Psoas muscle (tissue), 7 donors: ENCODE measurements at regions not wholly inside any gene's neighbourhood (a gene's known extent, or its start where the extent isn't known, plus 50 kb on each side); places are given as distances from the start of the nearest gene placed in this dataset.

Experiments
- ATAC-seq, 4 donors: fragments of 200-7000 bp; cut with Tn5 transposase; one replicate each; pipeline ENCODE4 v1.9.1; 2020; ENCODE audit warnings: moderate library complexity in 3 of 4, mild to moderate bottlenecking in 2 of 4
- DNase-seq, 2 donors: peaks; one replicate each; pipeline ENCODE4 v3.0.0-alpha.2; 2020
- H3K27ac ChIP-seq: fragments of 200-600 bp; one replicate; pipeline ENCODE4 v1.8.0; 2022
- H3K27me3 ChIP-seq, 3 donors: fragments of 200-600 bp in 1 of 3; one replicate each; pipeline versions ENCODE4 v1.6.1 to v1.8.0; 2013 to 2022; ENCODE audit warnings: low read length in 2 of 3, mild to moderate bottlenecking in 2 of 3, moderate library complexity in 1 of 3; ENCODE audit not compliant: insufficient read depth in 3 of 3
- H3K36me3 ChIP-seq, 2 donors: fragments of 200-600 bp in 1 of 2; one replicate each; pipeline versions ENCODE4 v1.6.1 to v1.8.0; 2013 to 2022; ENCODE audit warnings: low read depth in 1 of 2, mild to moderate bottlenecking in 1 of 2, moderate library complexity in 1 of 2; ENCODE audit not compliant: insufficient read depth in 1 of 2
- H3K4me1 ChIP-seq: fragments of 200-600 bp; one replicate; pipeline ENCODE4 v1.8.0; 2022
- H3K4me3 ChIP-seq: fragments of 200-600 bp; one replicate; pipeline ENCODE4 v1.8.0; 2022; ENCODE audit warnings: mild to moderate bottlenecking
- H3K9me3 ChIP-seq: fragments of 200-600 bp; one replicate; pipeline ENCODE4 v1.8.0; 2022
- CTCF ChIP-seq: fragments of 200-600 bp; IDR thresholded peaks from one replicate; pipeline ENCODE4 v1.8.0; 2022; ENCODE audit warnings: antibody characterized with exemption
- WGBS, 3 donors: extraction: QIAGEN DNeasy Blood & Tissue Kit; methylation state at CpG; one replicate each; pipeline versions ENCODE4 v1.1.6 to v1.1.7; 2013; 5-methylcytosine and 5-hydroxymethylcytosine counted together
- intact Hi-C, 2 donors: fragments of 100-400 bp; cut with DNase I; formaldehyde crosslinking; loops; one replicate each; pipeline versions ENCODE4 v1.11.0 to v1.14.2; 2022
- donor health status: healthy with polysubstance abuse.
- donor health status: DM: no; HTN: no; CAD: no; lungs with moderate emphysema.
- donor health status: Bipolar disorder and iron deficiency.
- donor health status: healthy.
- donor health status: DM: yes; HTN: yes; CAD: no.
- donor health status: DM: no; HTN: no; CAD: no.
- donor health status: DM: yes; HTN: yes; CAD: no.

DNA sequence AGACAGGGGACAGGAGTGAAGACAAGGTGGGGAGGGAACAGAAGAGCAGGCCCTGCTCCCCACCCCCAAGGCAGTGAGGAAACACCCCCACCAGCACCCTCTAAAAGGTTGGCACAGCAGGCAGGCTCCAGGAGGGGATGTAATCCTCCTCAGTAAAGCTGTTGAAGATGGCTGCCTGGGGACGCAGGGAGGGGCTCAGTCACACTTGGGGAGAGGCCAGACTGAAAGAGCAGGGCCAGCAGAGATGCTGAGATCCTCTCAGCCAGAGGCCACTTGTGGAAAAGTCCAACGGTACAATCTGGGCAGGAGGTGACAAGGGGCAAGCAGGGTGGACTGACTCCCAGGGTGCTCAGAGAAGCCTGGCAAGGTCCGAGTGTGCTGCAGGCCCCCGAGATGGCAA lies 154.8 kb upstream of the ID2 start:
- H3K27me3 ChIP-seq = no peaks in the 10 kb centered on the region
- intact Hi-C loops = no loop called here
- no peak overlapping the region for H3K4me3 ChIP-seq
- H3K4me1 ChIP-seq = peaks cover 6% of the 10 kb centered on the region
- DNase-seq = peak in 1 of 2 donors; percentile 15
- H3K9me3 ChIP-seq = no peaks in the 10 kb centered on the region
- no peak for TF ChIP-seq CTCF
- WGBS, 3 donors = 59 to 70% (median 63%) methylated on average over 4 of the region's 4 CpGs
- ATAC-seq = no peak
- no peak overlapping the region for H3K27ac ChIP-seq
- no peaks in the 10 kb centered on the region for H3K36me3 ChIP-seq

DNA sequence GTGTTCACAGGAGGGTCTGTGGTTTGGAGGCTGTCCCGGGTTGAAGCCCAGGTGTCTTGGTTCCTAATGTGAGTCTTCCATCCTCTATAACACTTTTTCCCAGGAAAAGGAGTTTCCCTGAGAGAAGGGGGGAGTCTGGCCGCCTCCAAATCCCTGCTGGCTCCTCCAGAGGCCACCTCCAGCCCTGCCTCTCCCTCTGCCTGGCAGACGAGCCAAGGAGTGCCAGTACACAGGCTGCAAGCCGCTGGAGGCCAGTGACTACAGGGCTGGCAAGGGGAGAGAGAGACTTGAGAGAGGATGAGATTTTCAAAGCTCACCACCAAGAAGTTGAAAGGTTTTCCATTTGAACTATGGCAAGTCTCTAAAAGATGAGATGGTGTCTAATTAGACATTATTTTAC lies 154.2 kb upstream of the ID2 start:
- H3K27me3 ChIP-seq = no peaks in the 10 kb centered on the region
- H3K4me1 ChIP-seq = peaks cover 6% of the 10 kb centered on the region
- no peak for TF ChIP-seq CTCF
- no peaks in the 10 kb centered on the region for H3K9me3 ChIP-seq
- H3K4me3 ChIP-seq = no peak overlapping the region
- WGBS, 3 donors = 62 to 67% (median 64%) methylated on average over 4 of the region's 4 CpGs
- H3K36me3 ChIP-seq = no peaks in the 10 kb centered on the region
- H3K27ac ChIP-seq = no peak overlapping the region
- ATAC-seq (no peak), DNase-seq (no peak)
- intact Hi-C loops = no loop called here

GRCh38 chr2:8528863-8529262 lies 153.0 kb upstream of the ID2 start:
- DNase-seq (no peak), ATAC-seq (no peak)
- no peak for TF ChIP-seq CTCF
- Histone ChIP-seq H3K27me3 (no peaks in the 10 kb centered on the region), H3K4me3 (no peak overlapping the region), H3K4me1 (peaks cover 6% of the 10 kb centered on the region), H3K36me3 (no peaks in the 10 kb centered on the region), H3K9me3 (no peaks in the 10 kb centered on the region), H3K27ac (no peak overlapping the region)
- intact Hi-C loops = no loop called here
- 91 to 100% (median 92%) methylated on average over 3 of the region's 3 CpGs for WGBS, 3 donors

DNA sequence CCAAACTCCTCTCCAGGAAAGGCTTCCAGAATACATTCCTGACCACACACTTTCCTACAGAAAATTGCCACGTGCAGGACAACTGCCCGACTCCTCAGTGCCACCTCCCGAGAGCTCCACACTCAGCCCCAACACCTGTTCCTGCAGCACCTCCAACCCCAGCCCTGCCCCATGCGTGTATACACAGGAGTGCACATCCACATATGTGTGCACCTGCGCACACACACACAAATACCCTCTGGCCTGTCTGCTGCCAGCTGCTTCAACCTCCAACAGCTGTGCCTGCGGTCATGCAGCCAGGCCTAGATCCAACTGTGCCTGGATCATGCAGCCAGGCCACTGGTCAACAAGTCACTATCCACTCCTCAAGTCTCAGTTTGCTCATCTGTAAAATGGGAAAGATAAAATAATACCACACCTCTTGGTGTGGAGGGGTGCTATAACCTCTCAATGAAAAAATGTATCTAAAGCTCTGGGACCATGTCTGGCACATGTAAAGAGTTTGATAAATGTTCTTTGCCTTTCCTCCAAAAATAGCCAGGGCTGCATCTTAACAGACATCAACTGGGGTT lies 152.1 kb upstream of the ID2 start:
- H3K4me3 ChIP-seq = no peak overlapping the region
- TF ChIP-seq CTCF = no peak
- 72 to 79% (median 75%) methylated on average over 6 of the region's 6 CpGs for WGBS, 3 donors
- no peaks in the 10 kb centered on the region for H3K9me3 ChIP-seq
- peaks cover 8% of the 10 kb centered on the region for H3K4me1 ChIP-seq
- intact Hi-C loops = loop anchor here in 1 of 2 donors (5.0 kb wide), 1 partner anchor 143 kb away; no protein-coding TSS in a partner anchor
- ATAC-seq (no peak), DNase-seq (no peak)
- no peak overlapping the region for H3K27ac ChIP-seq
- H3K36me3 ChIP-seq = no peaks in the 10 kb centered on the region
- H3K27me3 ChIP-seq = no peaks in the 10 kb centered on the region

GRCh38 chr2:8531481-8531880 lies 150.4 kb upstream of the ID2 start:
- ATAC-seq = no peak
- Histone ChIP-seq H3K36me3 (no peaks in the 10 kb centered on the region), H3K4me1 (peaks cover 10% of the 10 kb centered on the region), H3K4me3 (no peak overlapping the region), H3K27me3 (no peaks in the 10 kb centered on the region), H3K9me3 (no peaks in the 10 kb centered on the region), H3K27ac (no peak overlapping the region)
- intact Hi-C loops = loop anchor here in 1 of 2 donors (5.0 kb wide), 1 partner anchor 141 kb away; no protein-coding TSS in a partner anchor
- TF ChIP-seq CTCF = no peak
- no peak for DNase-seq
- WGBS, 3 donors = 91 to 95% (median 95%) methylated on average over 1 of the region's 1 CpG
